Mesothelial cell of epicardium (in vitro differentiated cells): ENCODE measurements at regions not wholly inside any gene's neighbourhood (a gene's known extent, or its start where the extent isn't known, plus 50 kb on each side); places are given as distances from the start of the nearest gene placed in this dataset.

Experiments used
- DNase-seq, 2 experiments: peaks; one replicate each; pipeline ENCODE4 v3.0.0; 2021; ENCODE audit warnings: low spot score in 2 of 2; ENCODE audit not compliant: unreplicated experiment in 2 of 2
- H3K27ac Mint-ChIP-seq: 2 replicates; pipeline ENCODE4 v1.8.0; 2021; ENCODE audit warnings: mixed read lengths
- H3K27me3 Mint-ChIP-seq: 2 replicates; pipeline ENCODE4 v1.8.0; 2021; ENCODE audit warnings: low read depth, mixed read lengths
- H3K36me3 Mint-ChIP-seq: 2 replicates; pipeline ENCODE4 v1.8.0; 2021; ENCODE audit warnings: mixed read lengths
- H3K4me1 Mint-ChIP-seq: 2 replicates; pipeline ENCODE4 v1.8.0; 2021; ENCODE audit warnings: mixed read lengths
- H3K4me3 Mint-ChIP-seq: 2 replicates; pipeline ENCODE4 v1.8.0; 2021; ENCODE audit warnings: mild to moderate bottlenecking, moderate library complexity, mixed read lengths
- H3K9me3 Mint-ChIP-seq: 2 replicates; pipeline ENCODE4 v1.8.0; 2021; ENCODE audit warnings: mixed read lengths
- TF ChIP-seq, protein P1 (sequence below): fragments of 200-600 bp; sonication (generic); IDR thresholded peaks from one replicate; pipeline ENCODE4 v1.5.0; 2021; ENCODE audit warnings: antibody characterized with exemption; ENCODE audit not compliant: unreplicated experiment

GRCh38 chr7:55273186-55273980 is 91.8 kb upstream of the LANCL2 start:
- Mint-ChIP-seq H3K4me1 (peaks cover 5% of the 10 kb centered on the region), H3K9me3 (no peaks in the 10 kb centered on the region), H3K27ac (no peak overlapping the region), H3K4me3 (no peak overlapping the region), H3K36me3 (no peaks in the 10 kb centered on the region), H3K27me3 (peaks cover 23% of the 10 kb centered on the region)
- no peak for DNase-seq
- TF ChIP-seq, protein P1, sequence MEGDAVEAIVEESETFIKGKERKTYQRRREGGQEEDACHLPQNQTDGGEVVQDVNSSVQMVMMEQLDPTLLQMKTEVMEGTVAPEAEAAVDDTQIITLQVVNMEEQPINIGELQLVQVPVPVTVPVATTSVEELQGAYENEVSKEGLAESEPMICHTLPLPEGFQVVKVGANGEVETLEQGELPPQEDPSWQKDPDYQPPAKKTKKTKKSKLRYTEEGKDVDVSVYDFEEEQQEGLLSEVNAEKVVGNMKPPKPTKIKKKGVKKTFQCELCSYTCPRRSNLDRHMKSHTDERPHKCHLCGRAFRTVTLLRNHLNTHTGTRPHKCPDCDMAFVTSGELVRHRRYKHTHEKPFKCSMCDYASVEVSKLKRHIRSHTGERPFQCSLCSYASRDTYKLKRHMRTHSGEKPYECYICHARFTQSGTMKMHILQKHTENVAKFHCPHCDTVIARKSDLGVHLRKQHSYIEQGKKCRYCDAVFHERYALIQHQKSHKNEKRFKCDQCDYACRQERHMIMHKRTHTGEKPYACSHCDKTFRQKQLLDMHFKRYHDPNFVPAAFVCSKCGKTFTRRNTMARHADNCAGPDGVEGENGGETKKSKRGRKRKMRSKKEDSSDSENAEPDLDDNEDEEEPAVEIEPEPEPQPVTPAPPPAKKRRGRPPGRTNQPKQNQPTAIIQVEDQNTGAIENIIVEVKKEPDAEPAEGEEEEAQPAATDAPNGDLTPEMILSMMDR, result no peak

- Mint-ChIP-seq H3K36me3 (no peaks in the 10 kb centered on the region), H3K27me3 (peaks cover 21% of the 10 kb centered on the region), H3K4me3 (no peak overlapping the region), H3K9me3 (no peaks in the 10 kb centered on the region), H3K4me1 (peaks cover 5% of the 10 kb centered on the region), H3K27ac (no peak overlapping the region)
- no peak for DNase-seq
- TF ChIP-seq, protein P1, result no peak
Observed at GRCh38 chr7:55274156-55274555, 91.0 kb upstream of the LANCL2 start.

DNA sequence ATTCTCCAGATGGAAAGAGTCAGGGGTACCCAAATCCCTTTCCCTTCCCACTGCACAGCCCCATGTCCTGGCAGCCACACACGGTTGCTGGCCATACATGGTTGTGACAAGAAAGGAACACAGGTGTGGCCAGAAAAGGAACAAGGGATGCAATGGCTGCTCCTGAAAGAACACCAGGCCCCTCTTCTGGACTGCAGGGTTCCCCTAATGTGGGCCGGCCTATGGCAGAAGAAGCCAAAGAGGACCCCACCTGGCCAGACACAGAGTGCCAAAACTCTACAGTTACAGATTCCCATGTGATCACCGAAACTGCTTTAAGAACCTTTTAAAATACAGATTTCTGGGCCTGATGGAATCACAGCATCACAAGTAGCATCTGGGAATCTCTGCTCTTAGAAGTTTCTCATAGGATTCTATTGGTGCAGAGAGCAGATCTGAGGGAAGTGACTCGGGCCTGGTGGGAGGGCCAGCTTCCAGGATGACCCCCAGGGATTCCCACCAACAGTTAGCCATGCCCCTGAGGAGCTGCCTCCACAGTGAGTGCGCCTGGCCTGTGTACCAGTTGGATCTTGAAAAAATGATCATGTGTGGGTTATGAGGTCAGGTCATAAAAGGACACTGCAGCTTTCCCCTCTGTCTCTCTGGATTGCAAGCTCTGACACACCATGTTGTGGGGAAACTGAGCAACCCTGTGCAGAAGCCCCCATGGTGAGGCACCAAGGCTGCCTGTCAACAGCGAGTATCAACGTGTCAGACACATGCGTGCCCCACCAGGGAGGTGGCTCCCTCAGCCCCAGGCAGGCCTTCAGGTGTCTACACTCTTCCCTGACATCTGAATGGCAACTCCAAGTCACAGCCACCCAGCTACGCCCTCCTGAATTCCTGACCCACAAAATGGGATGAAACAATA is 89.6 kb upstream of the LANCL2 start:
- TF ChIP-seq, protein P1, result no peak
- no peaks in the 10 kb centered on the region for H3K36me3 Mint-ChIP-seq
- H3K4me1 Mint-ChIP-seq, result peaks cover 6% of the 10 kb centered on the region
- no peaks in the 10 kb centered on the region for H3K9me3 Mint-ChIP-seq
- H3K27ac Mint-ChIP-seq, result no peak overlapping the region
- peaks cover 18% of the 10 kb centered on the region for H3K27me3 Mint-ChIP-seq
- H3K4me3 Mint-ChIP-seq, result no peak overlapping the region
- DNase-seq, result no peak

DNA sequence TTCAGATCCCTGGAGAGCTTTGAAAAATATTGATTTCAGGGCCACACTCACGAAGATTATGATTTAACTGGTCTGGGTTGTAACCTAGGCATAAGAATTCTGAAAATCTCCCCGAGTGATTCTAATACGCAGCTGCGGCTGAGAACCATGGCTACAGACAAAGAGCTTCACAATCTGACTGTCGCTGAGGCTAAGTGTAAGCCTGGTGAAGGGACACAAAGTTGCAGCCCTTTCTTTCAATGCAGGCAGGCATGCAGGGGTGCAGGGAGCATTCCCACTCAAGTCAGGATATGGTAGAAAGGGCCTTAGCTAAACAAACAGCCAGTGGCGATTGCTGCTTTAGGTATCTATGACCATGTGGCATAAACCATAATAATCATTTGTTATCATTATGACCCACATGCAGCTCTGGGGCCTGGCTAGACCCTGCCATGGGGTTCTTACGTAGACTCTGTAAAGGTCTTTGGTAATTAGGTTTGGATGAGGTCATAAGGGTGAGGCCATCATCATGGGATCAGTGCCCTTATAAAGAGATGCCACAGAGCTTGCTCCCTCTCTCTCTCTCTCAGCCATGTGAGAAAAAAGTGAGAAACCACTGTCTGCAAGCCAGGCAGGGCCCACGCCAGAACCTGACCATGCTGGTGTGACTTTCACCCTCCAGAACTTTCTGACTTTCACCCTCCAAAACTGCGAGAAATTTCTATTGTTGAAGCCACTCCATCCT is 88.4 kb upstream of the LANCL2 start:
- H3K4me1 Mint-ChIP-seq, result peaks cover 6% of the 10 kb centered on the region
- H3K36me3 Mint-ChIP-seq, result no peaks in the 10 kb centered on the region
- H3K27ac Mint-ChIP-seq, result no peak overlapping the region
- H3K9me3 Mint-ChIP-seq, result no peaks in the 10 kb centered on the region
- TF ChIP-seq, protein P1, result no peak
- H3K4me3 Mint-ChIP-seq, result no peak overlapping the region
- peaks cover 16% of the 10 kb centered on the region for H3K27me3 Mint-ChIP-seq
- DNase-seq, result no peak

DNA sequence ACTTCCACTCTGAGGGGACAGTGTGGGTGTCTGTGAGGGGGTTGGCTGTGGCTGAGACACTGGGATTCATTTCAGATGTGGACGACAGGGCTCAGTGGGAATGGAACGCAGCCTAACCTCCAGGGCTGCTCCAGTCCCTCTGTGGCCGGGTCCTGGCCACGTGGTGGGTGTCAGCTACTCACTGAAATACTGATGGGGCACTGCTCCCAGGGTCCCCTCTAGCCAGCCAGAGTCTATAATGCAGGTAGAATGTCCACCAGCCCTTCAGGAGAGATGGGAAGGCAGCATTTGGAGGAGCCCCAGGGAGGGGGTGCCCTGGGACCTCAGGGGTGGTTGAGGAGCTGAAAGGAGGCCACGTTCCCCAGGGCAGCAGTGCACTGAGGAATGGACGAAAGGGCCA is 87.2 kb upstream of the LANCL2 start:
- Mint-ChIP-seq H3K27ac (no peak overlapping the region), H3K4me3 (no peak overlapping the region), H3K27me3 (peaks cover 16% of the 10 kb centered on the region), H3K36me3 (no peaks in the 10 kb centered on the region), H3K4me1 (peaks cover 2% of the 10 kb centered on the region), H3K9me3 (no peaks in the 10 kb centered on the region)
- DNase-seq, result no peak
- TF ChIP-seq, protein P1, result no peak
